MM.1S (cell line): ENCODE measurements at regions not wholly inside any gene's neighbourhood (a gene's known extent, or its start where the extent isn't known, plus 50 kb on each side); places are given as distances from the start of the nearest gene placed in this dataset.

ENCODE experiments used
- EZH2 ChIP-seq: fragments of 300-600 bp; sonication (generic); optimal IDR thresholded peaks from 2 replicates; pipeline ENCODE3; 2017; ENCODE audit warnings: low read depth, mild to moderate bottlenecking, antibody characterized with exemption, low read length, mixed read lengths
- TF ChIP-seq, protein P1 (sequence below): fragments of 300-600 bp; sonication (generic); IDR thresholded peaks from 2 replicates; pipeline ENCODE4 v1.5.1; 2016; ENCODE audit warnings: antibody characterized with exemption, low read length, mixed read lengths

DNA sequence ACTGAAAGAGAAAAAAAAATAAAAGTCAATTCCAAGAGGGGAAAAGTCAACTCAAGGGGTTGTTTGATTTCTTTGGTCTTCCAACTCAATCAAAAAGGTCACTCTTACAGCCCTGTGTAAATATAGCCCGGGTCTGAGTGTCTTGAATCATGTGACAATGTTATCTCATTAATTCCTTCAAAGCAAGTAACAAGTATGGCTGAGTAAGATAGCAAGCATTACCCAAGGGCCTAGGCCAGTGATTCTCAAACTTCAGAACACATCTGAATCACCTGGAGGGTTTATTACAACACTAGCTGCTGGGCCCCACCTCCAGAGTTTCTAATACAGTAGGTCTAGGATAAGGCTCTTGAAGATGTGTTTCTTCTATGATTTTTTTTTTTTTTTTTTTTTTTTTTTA is 125.0 kb downstream of the PRLHR start:
- TF ChIP-seq EZH2 = no peak
- TF ChIP-seq, protein P1, sequence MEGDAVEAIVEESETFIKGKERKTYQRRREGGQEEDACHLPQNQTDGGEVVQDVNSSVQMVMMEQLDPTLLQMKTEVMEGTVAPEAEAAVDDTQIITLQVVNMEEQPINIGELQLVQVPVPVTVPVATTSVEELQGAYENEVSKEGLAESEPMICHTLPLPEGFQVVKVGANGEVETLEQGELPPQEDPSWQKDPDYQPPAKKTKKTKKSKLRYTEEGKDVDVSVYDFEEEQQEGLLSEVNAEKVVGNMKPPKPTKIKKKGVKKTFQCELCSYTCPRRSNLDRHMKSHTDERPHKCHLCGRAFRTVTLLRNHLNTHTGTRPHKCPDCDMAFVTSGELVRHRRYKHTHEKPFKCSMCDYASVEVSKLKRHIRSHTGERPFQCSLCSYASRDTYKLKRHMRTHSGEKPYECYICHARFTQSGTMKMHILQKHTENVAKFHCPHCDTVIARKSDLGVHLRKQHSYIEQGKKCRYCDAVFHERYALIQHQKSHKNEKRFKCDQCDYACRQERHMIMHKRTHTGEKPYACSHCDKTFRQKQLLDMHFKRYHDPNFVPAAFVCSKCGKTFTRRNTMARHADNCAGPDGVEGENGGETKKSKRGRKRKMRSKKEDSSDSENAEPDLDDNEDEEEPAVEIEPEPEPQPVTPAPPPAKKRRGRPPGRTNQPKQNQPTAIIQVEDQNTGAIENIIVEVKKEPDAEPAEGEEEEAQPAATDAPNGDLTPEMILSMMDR = no peak
